HG02588 (cell line): ENCODE measurements at regions not wholly inside any gene's neighbourhood (a gene's known extent, or its start where the extent isn't known, plus 50 kb on each side); places are given as distances from the start of the nearest gene placed in this dataset.
"Not testable (repeated sequence)": the region's sequence is repeated elsewhere in the genome, so short reads cannot be mapped to it uniquely, and the experiment has no call there.

Experiments used
- ATAC-seq: cut with Tn5 transposase; IDR thresholded peaks from one replicate; pipeline ENCODE4 v1.9.1; 2021; ENCODE audit warnings: mild to moderate bottlenecking, moderate library complexity; ENCODE audit not compliant: unreplicated experiment

GRCh38 chr4:189207872-189208271 lies 732.8 kb upstream of the FRG1 start:
- no peak for ATAC-seq

GRCh38 chr4:189215574-189215973 lies 725.1 kb upstream of the FRG1 start:
- ATAC-seq, result no peak

GRCh38 chr4:189221691-189222090 lies 719.0 kb upstream of the FRG1 start:
- ATAC-seq, result no peak

GRCh38 chr4:189228726-189229125 lies 711.9 kb upstream of the FRG1 start:
- ATAC-seq, result no peak

- no peak for ATAC-seq
Measured at GRCh38 chr4:189232274-189232673, 708.4 kb upstream of the FRG1 start.

GRCh38 chr4:189233754-189234153 lies 706.9 kb upstream of the FRG1 start:
- ATAC-seq, result not testable (repeated sequence)

- ATAC-seq, result not testable (repeated sequence)
Measured at GRCh38 chr4:189234948-189235347, 705.7 kb upstream of the FRG1 start.

GRCh38 chr4:189235599-189235998 lies 705.1 kb upstream of the FRG1 start:
- no peak for ATAC-seq

GRCh38 chr4:189236321-189236720 lies 704.4 kb upstream of the FRG1 start:
- ATAC-seq, result not testable (repeated sequence)

GRCh38 chr4:189237340-189237739 lies 703.3 kb upstream of the FRG1 start:
- ATAC-seq, result no peak

GRCh38 chr4:189255636-189256035 lies 685.0 kb upstream of the FRG1 start:
- ATAC-seq, result no peak

GRCh38 chr4:189261475-189261874 lies 679.2 kb upstream of the FRG1 start:
- no peak for ATAC-seq

- ATAC-seq, result no peak
Measured at GRCh38 chr4:189265515-189265914, 675.2 kb upstream of the FRG1 start.

- ATAC-seq, result no peak
Measured at GRCh38 chr4:189267312-189267965, 673.2 kb upstream of the FRG1 start.

- ATAC-seq, result no peak
Measured at GRCh38 chr4:189278597-189279165, 662.0 kb upstream of the FRG1 start.

- ATAC-seq, result no peak
Measured at GRCh38 chr4:189279188-189279587, 661.5 kb upstream of the FRG1 start.

- no peak for ATAC-seq
Measured at GRCh38 chr4:189285377-189285776, 655.3 kb upstream of the FRG1 start.

- ATAC-seq, result no peak
Measured at GRCh38 chr4:189291939-189292338, 648.7 kb upstream of the FRG1 start.

- no peak for ATAC-seq
Measured at GRCh38 chr4:189293459-189293858, 647.2 kb upstream of the FRG1 start.

- ATAC-seq, result no peak
Measured at GRCh38 chr4:189294574-189294973, 646.1 kb upstream of the FRG1 start.

- no peak for ATAC-seq
Measured at GRCh38 chr4:189299706-189300105, 641.0 kb upstream of the FRG1 start.

- ATAC-seq, result no peak
Measured at GRCh38 chr4:189301692-189302091, 639.0 kb upstream of the FRG1 start.

- no peak for ATAC-seq
Measured at GRCh38 chr4:189302719-189303118, 638.0 kb upstream of the FRG1 start.
